C4-2B (cell line): ENCODE measurements at regions not wholly inside any gene's neighbourhood (a gene's known extent, or its start where the extent isn't known, plus 50 kb on each side); places are given as distances from the start of the nearest gene placed in this dataset.

Source experiments
- CTCF ChIP-seq: fragments of 450-650 bp; conservative IDR thresholded peaks from 2 replicates; pipeline ENCODE4 v1.5.1; 2017; ENCODE audit warnings: mild to moderate bottlenecking
- ZFX ChIP-seq: fragments of 450-650 bp; IDR thresholded peaks from 2 replicates; pipeline ENCODE4 v1.6.1; 2017

- TF ChIP-seq CTCF, result no peak
- TF ChIP-seq ZFX, result no peak
These were observed 303.0 kb upstream of the SP8 start for GRCh38 chr7:21089653-21090052.
